ENCODE measurements at regions not wholly inside any gene's neighbourhood (a gene's known extent, or its start where the extent isn't known, plus 50 kb on each side); places are given as distances from the start of the nearest gene placed in this dataset.

- no peak overlapping the region for H3K4me3 Mint-ChIP-seq
- ATAC-seq = no peak
- no peaks in the 10 kb centered on the region for H3K9me3 Mint-ChIP-seq
- H3K27me3 Mint-ChIP-seq (ENCODE audit: low read depth) = no peaks in the 10 kb centered on the region
- TF ChIP-seq TEAD4 (CRISPR knock-in tag; IDR thresholded peaks at IDR 0.05) = no peak
- TF ChIP-seq MAX (CRISPR knock-in tag; IDR thresholded peaks at IDR 0.05) = no peak
- no peak for TF ChIP-seq SOX15 (CRISPR knock-in tag; IDR thresholded peaks at IDR 0.05)
- TF ChIP-seq HMGXB4 (CRISPR knock-in tag; IDR thresholded peaks at IDR 0.05) = no peak
- TF ChIP-seq HMGA2 (CRISPR knock-in tag; IDR thresholded peaks at IDR 0.05) = no peak
- no peak for TF ChIP-seq TP53 (CRISPR knock-in tag; IDR thresholded peaks at IDR 0.05)
- TF ChIP-seq IRF1 (CRISPR knock-in tag; IDR thresholded peaks at IDR 0.05) = no peak
- ChIA-PET POLR2A (no interaction called here), CTCF (interaction anchor here (0.6 to 0.8 kb wide), 2 partner anchors 95 to 162 kb away, joined by 3 to 5 read pairs; partner anchors contain the start of genes CLSTN2 and NMNAT3)
- H3K27ac Mint-ChIP-seq = no peak overlapping the region
- DNase-seq (ENCODE audit: low spot score) = no peak
- no peaks in the 10 kb centered on the region for H3K36me3 Mint-ChIP-seq
- H3K4me1 Mint-ChIP-seq = peaks cover 16% of the 10 kb centered on the region
Measured at GRCh38 chr3:139772539-139773500, 95.0 kb upstream of the NMNAT3 start.

- TF ChIP-seq OVOL2 (CRISPR knock-in tag; IDR thresholded peaks at IDR 0.05; ENCODE audit: borderline replicate concordance) (no peak), ZNF396 (CRISPR knock-in tag; IDR thresholded peaks at IDR 0.05; ENCODE audit: borderline replicate concordance) (no peak), PRDM15 (CRISPR knock-in tag; IDR thresholded peaks at IDR 0.05) (no peak), FOXP4 (CRISPR knock-in tag; IDR thresholded peaks at IDR 0.05) (no peak), ZNF219 (CRISPR knock-in tag; IDR thresholded peaks at IDR 0.05; ENCODE audit: borderline replicate concordance) (no peak), AR (CRISPR knock-in tag; IDR thresholded peaks at IDR 0.05) (no peak), ATF3 (CRISPR knock-in tag; conservative IDR thresholded peaks at IDR 0.05) (no peak), ZNF671 (CRISPR knock-in tag; IDR thresholded peaks at IDR 0.05) (no peak), FOXP1 (CRISPR knock-in tag; IDR thresholded peaks at IDR 0.05; ENCODE audit: borderline replicate concordance) (no peak), CREB1 (CRISPR knock-in tag; IDR thresholded peaks at IDR 0.05) (no peak), SMAD4 (CRISPR knock-in tag; IDR thresholded peaks at IDR 0.05) (no peak), FOXK1 (CRISPR knock-in tag; IDR thresholded peaks at IDR 0.05) (no peak), IRF2 (CRISPR knock-in tag; IDR thresholded peaks at IDR 0.05; ENCODE audit: borderline replicate concordance, low read depth) (no peak), ZNF416 (CRISPR knock-in tag; IDR thresholded peaks at IDR 0.05) (no peak), IRF1 (CRISPR knock-in tag; IDR thresholded peaks at IDR 0.05) (no peak)
- ChIA-PET CTCF (no interaction called here), POLR2A (no interaction called here)
- peaks cover 16% of the 10 kb centered on the region for H3K4me1 Mint-ChIP-seq
- no peak overlapping the region for H3K4me3 Mint-ChIP-seq
- H3K9me3 Mint-ChIP-seq = no peaks in the 10 kb centered on the region; the same call in 1 of the 2 replicates
- H3K27ac Mint-ChIP-seq = no peak overlapping the region
- DNase-seq (ENCODE audit: low spot score) = no peak
- H3K27me3 Mint-ChIP-seq (ENCODE audit: low read depth) = no peaks in the 10 kb centered on the region
- ATAC-seq = no peak
- H3K36me3 Mint-ChIP-seq = no peaks in the 10 kb centered on the region
Measured at GRCh38 chr3:139771331-139771730, 93.6 kb upstream of the NMNAT3 start.

Measured in WTC11 (cell line).